HT1080 (cell line): ENCODE measurements at regions not wholly inside any gene's neighbourhood (a gene's known extent, or its start where the extent isn't known, plus 50 kb on each side); places are given as distances from the start of the nearest gene placed in this dataset.

ENCODE experiments used
- DNase-seq: peaks from one replicate; pipeline ENCODE4 v3.0.0-alpha.2; 2015; ENCODE audit warnings: low read depth

GRCh38 chr18:11553098-11553940 lies 56.1 kb upstream of the SLC35G4 start:
- DNase-seq: peak; percentile 32

- no peak for DNase-seq
Measured at GRCh38 chr18:11548916-11549551, 60.4 kb upstream of the SLC35G4 start.

- DNase-seq: no peak
Measured at GRCh38 chr18:11548396-11548795, 61.0 kb upstream of the SLC35G4 start.

- DNase-seq: no peak
Measured at GRCh38 chr18:11544060-11544633, 65.2 kb upstream of the SLC35G4 start.

GRCh38 chr18:11541179-11541578 lies 68.2 kb upstream of the SLC35G4 start:
- no peak for DNase-seq

GRCh38 chr18:11533942-11534496 lies 75.4 kb upstream of the SLC35G4 start:
- peak; percentile 62 for DNase-seq

GRCh38 chr18:11533513-11533890 lies 75.9 kb upstream of the SLC35G4 start:
- DNase-seq: no peak

- DNase-seq: no peak
Measured at GRCh38 chr18:11532758-11533512, 76.5 kb upstream of the SLC35G4 start.

- DNase-seq: no peak
Measured at GRCh38 chr18:11529081-11529480, 80.3 kb upstream of the SLC35G4 start.

GRCh38 chr18:11526675-11527074 lies 82.7 kb upstream of the SLC35G4 start:
- DNase-seq: no peak

- DNase-seq: no peak
Measured at GRCh38 chr18:11523804-11524203, 85.6 kb upstream of the SLC35G4 start.

- no peak for DNase-seq
Measured at GRCh38 chr18:11522992-11523391, 86.4 kb upstream of the SLC35G4 start.

- no peak for DNase-seq
Measured at GRCh38 chr18:11521853-11522252, 87.5 kb upstream of the SLC35G4 start.

GRCh38 chr18:11520536-11520935 lies 88.9 kb upstream of the SLC35G4 start:
- peak; percentile 18 for DNase-seq

GRCh38 chr18:11518788-11519685 lies 90.4 kb upstream of the SLC35G4 start:
- DNase-seq: peak; percentile 42

GRCh38 chr18:11517704-11518103 lies 91.7 kb upstream of the SLC35G4 start:
- no peak for DNase-seq

- DNase-seq: no peak
Measured at GRCh38 chr18:11516751-11517503, 92.5 kb upstream of the SLC35G4 start.

GRCh38 chr18:11514267-11514666 lies 95.1 kb upstream of the SLC35G4 start:
- DNase-seq: no peak
